NB4 (cell line): ENCODE measurements at regions not wholly inside any gene's neighbourhood (a gene's known extent, or its start where the extent isn't known, plus 50 kb on each side); places are given as distances from the start of the nearest gene placed in this dataset.

ENCODE experiments used
- DNase-seq: peaks from one replicate; pipeline ENCODE4 v3.0.0; 2010; ENCODE audit warnings: low read depth
- H3K4me3 ChIP-seq: one replicate; pipeline ENCODE4 v1.5.1; 2011; ENCODE audit warnings: mild to moderate bottlenecking, low read depth, low read length, moderate library complexity
- CTCF ChIP-seq: IDR thresholded peaks from one replicate; pipeline ENCODE4 v1.5.1; 2012; ENCODE audit warnings: low read depth, low read length
- MAX ChIP-seq: IDR thresholded peaks from 2 replicates; pipeline ENCODE4 v1.6.1; 2011; ENCODE audit warnings: low read depth, low read length
- MYC ChIP-seq: IDR thresholded peaks from 2 replicates; pipeline ENCODE4 v1.6.1; 2011; ENCODE audit warnings: low read depth, low read length
- POLR2A ChIP-seq: IDR thresholded peaks from 2 replicates; pipeline ENCODE4 v1.6.1; 2011; ENCODE audit warnings: mild to moderate bottlenecking; ENCODE audit not compliant: insufficient read length; ENCODE audit errors: extremely low read depth

- no peak for DNase-seq
- no peak overlapping the region for H3K4me3 ChIP-seq
- no peak for TF ChIP-seq MYC
- no peak for TF ChIP-seq POLR2A
- no peak for TF ChIP-seq CTCF
- no peak for TF ChIP-seq MAX
Measured at GRCh38 chr6:76776876-76777275, 686.4 kb downstream of the HTR1B start.

GRCh38 chr6:76774781-76775384, 688.4 kb downstream of the HTR1B start:
- H3K4me3 ChIP-seq = no peak overlapping the region
- TF ChIP-seq POLR2A (no peak), MYC (no peak), CTCF (no peak), MAX (no peak)
- no peak for DNase-seq

- no peak for DNase-seq
- TF ChIP-seq CTCF (no peak), POLR2A (no peak), MAX (no peak), MYC (no peak)
- H3K4me3 ChIP-seq = no peak overlapping the region
Measured at GRCh38 chr6:76772951-76773350, 690.3 kb downstream of the HTR1B start.

GRCh38 chr6:76771059-76771634, 692.1 kb downstream of the HTR1B start:
- no peak overlapping the region for H3K4me3 ChIP-seq
- no peak for DNase-seq
- TF ChIP-seq MYC (no peak), POLR2A (no peak), MAX (no peak), CTCF (no peak)

- TF ChIP-seq CTCF = no peak
- DNase-seq = no peak
- H3K4me3 ChIP-seq = no peak overlapping the region
Measured at GRCh38 chr6:76770281-76770680, 693.0 kb downstream of the HTR1B start.

GRCh38 chr6:76768556-76768955, 694.7 kb downstream of the HTR1B start:
- no peak for TF ChIP-seq CTCF
- no peak for TF ChIP-seq POLR2A
- TF ChIP-seq MAX = no peak
- TF ChIP-seq MYC = no peak
- DNase-seq = no peak
- H3K4me3 ChIP-seq = no peak overlapping the region
